Middle frontal gyrus (tissue), 1 donor: ENCODE measurements at regions not wholly inside any gene's neighbourhood (a gene's known extent, or its start where the extent isn't known, plus 50 kb on each side); places are given as distances from the start of the nearest gene placed in this dataset.
A peak's percentile ranks its signal among the peaks of the same experiment; 100 is the strongest.
"Not testable (repeated sequence)": the region's sequence is repeated elsewhere in the genome, so short reads cannot be mapped to it uniquely, and the experiment has no call there.

Experiments used
- DNase-seq: peaks from one replicate; pipeline ENCODE4 v3.0.0-alpha.2; 2015; ENCODE audit warnings: low spot score; ENCODE audit errors: extremely low spot score

DNA sequence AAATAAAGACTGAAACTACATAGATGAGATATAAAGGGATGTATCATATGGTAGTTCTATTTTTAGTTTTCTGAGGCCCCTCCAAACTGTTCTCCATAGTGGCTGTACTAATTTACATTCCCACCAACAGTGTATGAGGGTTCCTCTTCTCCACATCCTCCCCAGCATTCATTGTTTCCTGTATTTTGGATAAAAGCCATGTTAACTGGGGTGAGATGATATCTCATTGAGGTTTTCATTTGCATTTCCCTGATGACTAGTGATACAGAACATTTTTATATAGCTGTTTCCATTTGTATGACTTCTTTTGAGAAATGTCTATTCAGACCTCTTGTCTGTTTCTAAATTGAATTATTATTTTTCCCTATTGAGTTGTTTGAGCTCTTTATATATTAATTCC lies 229.3 kb downstream of the RFPL4B start:
- no peak for DNase-seq

DNA sequence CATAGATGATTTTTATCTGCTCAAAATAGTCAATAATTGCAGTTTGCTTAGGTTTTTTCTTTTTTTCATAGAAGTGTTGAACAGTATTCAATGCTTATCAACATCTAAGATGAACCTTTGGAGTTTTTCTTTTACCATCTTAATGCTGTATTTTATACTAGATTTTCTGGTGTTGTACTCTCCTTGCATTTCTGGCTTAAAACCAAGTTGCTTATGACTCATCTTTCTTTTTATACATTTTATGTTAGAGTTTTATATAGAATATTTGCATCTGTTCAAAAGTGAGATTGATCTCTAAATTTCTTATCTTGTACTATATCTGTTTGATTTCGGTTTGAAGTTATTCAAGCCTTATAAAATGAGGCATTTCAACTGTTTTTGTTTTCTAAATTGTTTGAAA lies 232.5 kb downstream of the RFPL4B start:
- peak; percentile 31 for DNase-seq

DNA sequence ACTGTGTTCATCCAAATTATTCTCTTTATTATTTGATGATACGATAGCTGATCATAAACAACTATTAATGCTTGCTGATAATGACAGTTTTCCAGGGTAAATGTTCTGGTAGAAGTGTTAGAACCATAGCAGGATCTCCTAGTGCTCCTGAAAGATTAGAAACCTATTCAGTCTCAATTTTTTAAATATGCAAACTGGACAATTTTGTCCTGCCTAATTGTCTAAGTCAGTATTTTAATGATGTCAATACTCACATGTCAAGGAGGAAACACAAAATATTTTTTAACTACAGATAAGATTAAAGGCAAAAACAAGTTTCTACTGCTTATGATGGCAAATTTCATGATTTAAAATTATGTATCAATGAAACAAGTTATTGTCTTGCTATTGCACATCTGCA lies 233.9 kb downstream of the RFPL4B start:
- no peak for DNase-seq

DNA sequence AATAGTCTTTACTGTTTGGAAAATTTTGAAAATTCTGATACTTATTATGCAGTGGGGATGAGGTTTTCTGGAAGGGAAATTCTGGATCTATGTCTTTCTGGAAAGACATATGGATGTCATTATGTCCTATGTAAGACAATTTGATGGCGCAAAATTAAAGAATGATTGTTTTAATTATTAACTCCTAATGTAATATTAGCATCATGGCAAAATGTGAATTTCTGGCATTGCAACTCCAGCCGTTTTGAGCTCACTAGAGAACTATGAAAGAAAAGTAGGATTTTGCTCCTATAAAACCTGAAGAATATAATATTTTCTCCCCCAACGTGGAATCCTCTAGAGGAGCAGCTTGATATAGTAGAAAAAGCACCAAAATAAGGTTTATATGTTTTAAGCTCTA lies 243.2 kb downstream of the RFPL4B start:
- DNase-seq, result no peak

DNA sequence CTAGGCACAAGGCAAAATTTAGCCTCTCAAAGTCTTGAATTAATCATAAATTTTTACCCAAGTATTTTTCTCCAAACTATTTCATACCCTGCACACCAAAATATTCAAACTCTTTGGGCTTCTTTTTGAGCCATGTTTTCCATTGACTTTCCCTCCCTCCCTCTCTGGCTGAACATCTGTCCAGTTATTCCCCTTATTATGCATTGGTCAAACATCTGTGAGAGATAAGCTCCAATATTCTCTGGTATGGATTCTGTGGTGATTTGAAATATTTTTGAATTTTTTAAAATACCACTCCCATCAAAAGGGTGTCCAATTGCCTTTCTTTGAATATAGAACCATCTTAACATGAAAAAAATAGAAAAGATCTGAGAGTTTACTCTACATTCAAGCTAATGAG lies 244.2 kb downstream of the RFPL4B start:
- no peak for DNase-seq

DNA sequence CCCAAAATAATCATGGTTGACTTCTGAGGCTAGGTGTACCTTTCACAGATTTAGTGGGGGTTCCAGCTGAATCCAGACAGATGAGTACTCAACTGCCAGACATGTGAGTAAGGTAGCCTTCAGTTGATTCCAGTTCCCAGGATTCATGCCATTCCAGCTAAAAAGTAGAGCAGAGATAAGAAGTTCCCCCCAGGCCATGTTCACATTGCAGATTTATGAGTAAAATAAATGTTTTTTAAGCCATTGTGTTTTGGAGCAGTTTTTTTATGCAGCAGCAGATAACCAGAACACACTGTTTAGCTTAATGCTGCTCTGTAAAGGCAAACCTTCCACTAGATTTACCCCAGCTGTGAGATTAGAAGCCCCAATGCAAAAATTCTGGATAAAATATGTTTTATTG lies 245.0 kb downstream of the RFPL4B start:
- DNase-seq, result no peak

DNA sequence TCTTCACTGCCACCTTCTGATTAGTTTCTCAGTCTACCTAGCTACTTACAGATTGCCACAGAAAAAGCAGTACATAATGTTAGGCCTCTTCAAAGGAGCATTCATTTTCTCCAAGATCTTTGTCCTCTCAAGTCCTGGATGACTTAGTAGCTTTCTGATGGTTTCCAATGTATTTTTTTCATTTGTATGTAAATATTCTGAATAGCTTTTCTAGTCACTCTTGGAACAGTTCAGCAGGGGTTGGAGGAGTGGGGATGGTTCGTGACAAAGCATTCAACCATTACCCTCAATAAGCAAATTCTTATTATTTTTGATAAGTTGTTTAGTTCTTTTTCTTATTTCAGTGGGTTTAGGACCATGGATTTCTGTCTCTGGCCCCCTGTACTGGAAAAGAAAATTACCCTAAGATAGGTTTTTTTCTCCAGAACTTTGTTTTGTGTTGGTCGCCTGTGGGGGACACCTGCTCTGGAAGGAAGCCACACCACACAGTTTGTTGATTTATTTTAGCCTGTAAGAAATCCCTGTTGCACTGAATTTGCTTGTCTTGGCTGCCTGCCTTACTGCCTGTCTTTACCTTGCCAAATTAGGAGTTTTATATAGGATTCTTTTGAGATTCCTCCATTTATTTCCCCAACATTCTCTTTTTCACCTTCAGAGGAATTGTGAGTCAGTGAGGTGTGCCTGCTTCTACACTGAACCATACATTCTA lies 247.9 kb downstream of the RFPL4B start:
- no peak for DNase-seq

DNA sequence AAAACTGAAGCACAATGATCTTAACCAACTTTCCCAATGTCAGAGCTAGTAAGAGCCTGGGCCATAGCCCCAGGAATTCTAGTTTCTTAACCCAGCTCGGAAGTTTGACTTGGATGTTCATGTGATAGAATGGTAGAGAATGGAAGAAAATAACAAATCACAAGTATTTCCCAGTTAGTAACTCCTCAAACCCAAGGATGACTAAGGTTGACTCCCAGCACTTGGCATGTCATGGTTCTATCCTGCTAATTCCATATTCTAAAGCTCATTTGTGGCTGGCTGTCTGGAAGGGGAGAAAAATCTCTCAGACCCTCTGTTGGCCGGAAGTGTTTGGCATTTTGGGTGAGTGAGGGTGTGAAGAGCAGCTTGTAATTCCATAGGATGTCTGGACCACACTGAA lies 248.7 kb downstream of the RFPL4B start:
- no peak for DNase-seq

DNA sequence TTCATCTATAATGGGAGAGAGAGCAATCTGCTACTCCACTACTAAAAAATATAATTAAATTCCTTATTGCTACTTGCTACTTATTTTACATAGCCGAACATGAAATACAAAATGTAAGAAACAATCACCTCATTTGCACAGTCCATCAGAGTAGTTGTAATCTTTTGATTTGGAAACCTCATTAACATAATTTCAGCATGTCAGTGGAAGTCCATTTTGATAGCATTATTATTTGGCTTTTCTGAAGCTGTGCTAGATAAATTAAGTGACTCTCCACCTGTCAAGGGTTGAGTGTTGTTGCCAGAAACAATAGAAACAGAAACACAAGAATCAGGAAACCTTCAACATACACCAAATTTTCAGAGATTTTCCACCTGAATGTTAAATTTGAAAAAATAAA lies 250.0 kb downstream of the RFPL4B start:
- no peak for DNase-seq

DNA sequence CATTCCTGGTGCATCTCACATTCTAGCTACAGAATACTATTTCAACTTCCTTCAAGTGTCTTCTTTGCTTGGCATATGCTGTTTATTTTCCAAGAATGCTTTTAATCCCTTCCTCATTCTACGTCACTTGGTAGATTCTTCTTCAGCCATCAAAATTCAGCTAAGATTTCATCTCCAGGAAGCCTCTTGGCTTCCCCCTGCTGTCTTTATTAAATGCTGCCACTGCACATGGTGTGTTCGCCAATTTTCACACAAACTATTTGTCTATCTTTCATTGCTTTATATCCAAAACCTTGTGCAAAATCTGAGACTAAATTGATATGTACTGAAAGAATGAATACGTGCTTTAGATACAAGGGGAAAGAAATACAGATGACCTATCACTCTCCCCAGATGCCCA lies 253.0 kb downstream of the RFPL4B start:
- no peak for DNase-seq

DNA sequence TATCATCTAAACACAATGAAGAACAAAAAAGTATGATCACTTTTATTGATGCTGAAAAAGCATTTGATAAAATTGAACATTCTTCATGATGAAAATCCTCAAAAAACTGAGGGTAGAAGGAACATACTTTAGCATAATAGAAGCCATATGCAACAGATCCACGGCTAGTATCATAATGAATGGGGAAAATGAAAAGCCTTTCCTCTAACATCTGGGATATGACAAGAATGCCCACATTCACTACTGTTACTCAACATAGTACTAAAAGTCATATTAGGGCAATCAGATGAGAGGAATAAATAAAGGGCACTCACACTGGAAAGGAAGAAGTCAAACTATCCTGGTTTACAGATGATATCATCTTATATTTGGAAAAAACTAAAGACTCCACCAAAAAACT lies 256.6 kb downstream of the RFPL4B start:
- no peak for DNase-seq

DNA sequence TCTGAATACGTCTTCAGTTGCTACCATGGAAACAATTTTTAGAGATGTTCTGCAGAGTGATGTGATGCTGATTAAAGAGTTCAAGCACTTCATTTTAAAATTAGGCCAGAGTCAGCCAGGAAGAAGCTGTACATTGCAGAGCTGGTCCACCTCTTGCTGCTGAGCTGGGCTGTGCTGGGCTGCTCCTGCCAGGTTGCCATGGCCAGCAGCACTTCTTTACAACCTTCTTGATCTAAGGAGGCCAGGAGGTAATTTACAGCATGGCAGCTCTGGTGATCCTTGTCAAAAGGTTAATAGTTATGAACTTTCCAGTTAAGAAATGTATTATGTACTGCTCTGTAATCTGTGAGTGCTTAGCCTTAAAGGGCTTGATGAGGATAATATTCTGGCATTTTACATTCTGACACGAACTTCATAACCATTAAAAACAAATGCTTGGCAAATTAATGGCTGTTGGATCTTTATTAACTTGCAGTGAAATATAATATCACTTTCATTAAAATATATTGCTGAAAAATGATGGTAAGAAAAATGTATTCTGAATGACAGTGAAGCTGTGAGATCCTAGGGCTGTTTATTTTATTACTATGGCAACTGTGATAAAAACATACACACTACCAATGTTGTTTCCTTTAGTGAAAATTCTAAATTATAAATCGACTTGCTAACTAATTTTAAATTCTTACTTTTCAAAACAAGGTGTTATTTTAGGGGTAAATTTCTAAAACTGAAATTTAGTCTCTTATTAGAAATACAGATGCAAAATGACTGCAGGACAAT lies 259.7 kb downstream of the RFPL4B start:
- no peak for DNase-seq

DNA sequence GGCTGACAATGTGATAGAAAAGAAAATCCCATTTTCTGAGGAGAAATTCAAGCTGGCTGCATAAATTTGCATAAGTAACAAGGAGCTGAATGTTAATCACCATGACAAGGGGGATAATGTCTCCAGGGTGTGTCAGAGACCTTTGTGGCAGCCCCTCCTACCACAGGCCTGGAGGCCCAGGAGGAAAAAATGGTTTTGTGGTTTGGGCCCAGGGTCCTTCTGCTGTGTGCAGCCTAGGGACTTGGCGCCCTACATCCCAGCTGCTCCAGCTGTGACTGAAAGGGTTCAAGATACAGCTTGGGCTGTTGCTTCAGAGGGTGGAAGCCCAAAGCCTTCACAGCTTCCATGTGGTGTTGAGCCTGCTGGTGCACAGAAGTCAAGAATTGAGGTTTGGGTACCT lies 261.8 kb downstream of the RFPL4B start:
- DNase-seq, result not testable (repeated sequence)

DNA sequence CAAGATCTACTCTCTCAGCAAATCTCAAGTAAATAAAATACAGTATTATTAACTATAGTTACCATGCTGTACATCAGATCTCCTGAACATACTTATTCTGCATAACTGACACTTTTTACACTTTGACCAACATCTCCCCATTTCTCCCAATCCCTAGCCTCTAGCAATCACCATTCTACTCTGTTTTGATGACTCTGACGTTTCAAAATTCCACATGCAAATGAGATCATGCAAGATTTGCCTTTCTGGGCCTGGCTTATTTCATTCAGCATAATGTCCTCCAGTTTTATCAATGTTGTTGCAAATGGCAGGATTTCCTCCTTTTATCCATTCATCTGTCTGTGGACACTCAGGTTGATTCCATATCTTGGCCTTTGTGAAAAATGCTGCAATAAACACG lies 266.3 kb downstream of the RFPL4B start:
- DNase-seq, result no peak

DNA sequence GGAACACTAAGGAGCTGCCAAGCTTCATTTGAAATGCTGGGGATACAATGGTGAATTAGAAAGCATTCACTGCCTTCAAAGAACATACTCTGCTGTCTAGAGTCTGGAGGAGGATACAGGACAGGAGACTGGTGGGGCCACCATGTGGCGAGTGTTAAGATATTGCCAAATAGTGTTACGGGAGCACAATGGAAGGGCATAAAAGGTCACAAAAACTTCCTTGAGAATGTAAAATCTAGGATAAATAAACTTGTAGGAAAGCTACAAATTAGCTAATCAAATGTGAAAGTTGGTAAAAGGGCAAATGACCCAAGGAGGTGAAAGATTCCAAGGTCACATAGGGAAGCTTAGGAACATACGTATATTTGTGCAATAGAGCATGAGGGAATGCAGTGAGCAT lies 271.7 kb downstream of the RFPL4B start:
- no peak for DNase-seq

DNA sequence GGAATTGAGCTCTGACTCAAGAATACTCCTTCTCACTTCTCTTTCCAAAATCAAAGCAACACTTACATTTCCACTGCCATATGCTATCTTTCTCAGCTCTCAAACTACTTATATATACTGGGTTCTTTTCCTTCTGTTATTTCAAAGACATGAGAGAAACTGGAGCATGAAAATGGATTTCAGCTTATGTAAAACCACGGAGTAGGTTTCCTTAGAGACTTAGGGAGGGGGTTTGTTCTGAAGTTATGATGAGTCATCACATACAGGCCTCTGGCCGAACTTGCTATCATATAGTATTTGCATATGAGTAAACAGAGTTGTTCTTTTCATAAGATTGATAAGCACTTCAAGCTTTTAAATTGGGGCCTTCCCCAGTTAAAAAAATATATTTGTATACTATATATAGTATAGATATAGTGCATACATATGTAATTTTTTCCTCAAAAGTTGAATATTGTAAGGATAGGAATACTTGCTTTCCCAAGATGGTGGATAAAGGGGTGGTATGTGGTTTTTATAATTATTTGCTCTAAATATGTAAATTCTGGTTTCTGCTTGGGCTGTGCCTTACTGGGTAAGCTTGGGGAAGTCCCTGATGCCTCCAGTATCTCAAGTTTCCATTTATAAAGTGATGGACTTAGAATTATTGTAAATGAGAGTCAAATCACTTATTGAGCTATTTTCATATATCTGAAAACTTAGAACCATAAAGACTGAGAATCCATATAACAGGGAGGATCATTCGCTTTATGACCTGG lies 273.9 kb downstream of the RFPL4B start:
- no peak for DNase-seq

DNA sequence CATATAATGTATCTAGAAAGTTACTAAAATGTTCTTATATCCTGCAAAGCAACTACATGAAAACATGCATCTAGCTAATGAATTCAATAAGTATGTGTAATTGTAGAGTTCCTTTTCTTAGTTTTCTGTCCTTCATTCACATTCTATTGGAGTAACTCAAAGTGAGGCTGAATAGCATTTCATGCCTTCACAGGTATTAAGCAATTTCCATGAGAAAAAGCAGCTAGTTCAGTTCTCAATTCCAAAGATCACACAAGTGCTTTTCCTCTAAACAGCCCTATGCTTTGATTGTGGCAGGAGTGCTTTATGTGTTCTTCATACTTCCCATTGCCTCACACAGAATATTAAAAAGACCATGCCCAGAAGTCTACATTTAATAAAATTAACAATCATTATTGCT lies 274.9 kb downstream of the RFPL4B start:
- DNase-seq, result no peak

DNA sequence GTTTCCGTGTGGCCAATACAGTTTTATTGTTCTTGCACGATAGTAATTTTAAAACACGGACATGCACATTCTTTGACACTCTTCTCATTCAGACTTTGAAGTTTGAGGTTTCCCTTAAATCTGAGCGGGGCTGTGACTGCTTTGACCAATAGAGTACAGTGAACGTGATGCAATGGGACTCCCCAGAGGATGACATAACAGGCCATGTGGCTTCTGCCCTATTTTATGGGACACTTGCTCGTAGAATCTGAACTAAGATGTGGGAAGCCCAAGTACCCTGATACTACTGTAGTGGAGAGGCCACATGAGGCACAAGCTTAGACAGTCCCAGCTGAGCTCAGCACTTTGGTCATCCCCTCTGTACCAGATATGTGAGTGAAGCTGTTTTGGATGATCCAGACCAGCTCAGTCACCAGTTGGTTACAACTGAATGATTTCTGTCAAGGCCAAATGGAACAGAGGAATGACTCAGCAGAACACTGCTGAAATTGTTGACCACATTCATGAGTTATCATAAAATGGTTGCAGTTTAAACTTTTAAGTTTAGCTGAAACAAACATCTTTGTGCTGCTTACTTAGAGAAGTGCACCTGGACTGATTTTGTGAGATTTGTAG lies 279.4 kb downstream of the RFPL4B start:
- no peak for DNase-seq

DNA sequence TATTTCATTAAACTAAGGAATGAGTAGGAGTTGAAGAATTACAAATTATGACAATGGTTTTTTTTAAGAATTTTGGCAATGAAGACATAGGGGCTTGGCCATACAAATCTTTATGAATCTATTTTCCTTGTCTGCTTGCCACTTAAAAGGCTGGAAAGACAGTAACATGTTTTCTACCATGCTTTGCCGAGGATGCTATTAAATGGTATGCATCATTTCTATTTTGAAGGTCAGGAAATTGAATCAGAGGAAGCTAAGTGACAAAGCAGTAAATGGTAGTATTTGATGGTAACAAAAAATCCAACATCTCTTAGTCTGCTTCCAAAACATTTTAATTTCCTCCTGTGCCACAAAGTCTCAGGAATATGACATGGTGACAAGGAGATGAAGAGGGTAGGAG lies 287.2 kb downstream of the RFPL4B start:
- DNase-seq, result no peak

DNA sequence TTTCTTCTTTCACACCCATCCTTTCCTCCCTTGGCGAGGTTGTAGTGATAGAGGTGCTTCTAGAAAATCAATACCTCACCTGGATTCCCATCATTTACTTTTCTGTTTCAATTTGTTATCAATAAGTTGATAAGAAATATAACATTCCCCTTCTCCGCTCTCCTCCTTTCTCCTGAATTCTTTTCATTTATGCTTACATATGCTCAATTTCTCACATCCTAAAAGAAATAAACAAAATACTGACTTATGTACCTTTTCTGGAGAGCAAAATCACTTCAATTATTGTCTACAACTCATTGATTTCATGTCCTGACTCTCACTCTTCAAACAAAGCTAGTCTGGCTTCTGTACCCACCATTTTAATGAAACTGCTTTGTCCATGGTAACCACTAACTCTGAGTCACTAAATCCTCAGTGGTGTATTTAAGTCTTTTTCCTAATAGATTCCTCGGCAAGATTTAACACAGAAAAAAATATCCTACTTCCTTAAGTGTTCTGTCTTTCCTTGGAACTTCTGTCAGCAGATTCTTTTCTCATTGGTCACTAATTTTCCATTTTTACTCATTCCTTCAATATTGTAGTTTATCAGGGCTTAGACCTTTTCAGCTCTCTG lies 289.6 kb downstream of the RFPL4B start:
- no peak for DNase-seq

DNA sequence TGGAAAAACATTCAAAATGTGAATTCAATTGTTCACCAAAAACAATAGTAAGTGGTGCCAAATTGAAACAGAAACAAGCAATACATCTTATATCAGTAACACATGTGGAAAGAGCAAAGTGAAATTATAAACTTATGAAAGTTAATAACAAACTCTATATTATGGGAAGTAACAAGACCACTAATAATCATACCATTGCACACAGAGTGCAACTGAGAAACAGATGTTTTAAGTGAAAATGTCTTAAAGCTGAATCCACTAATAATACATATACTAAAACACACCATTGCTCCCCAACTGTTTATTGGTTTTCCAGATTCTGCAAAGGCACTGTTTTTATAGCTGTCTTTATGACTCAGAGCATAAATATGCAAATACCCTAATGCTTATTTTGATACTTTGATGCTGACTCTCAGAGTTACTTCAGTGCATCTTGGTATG lies 292.3 kb downstream of the RFPL4B start:
- DNase-seq, result no peak
